Ascending aorta (tissue), 2 donors: ENCODE measurements at regions not wholly inside any gene's neighbourhood (a gene's known extent, or its start where the extent isn't known, plus 50 kb on each side); places are given as distances from the start of the nearest gene placed in this dataset.

Experiments
- DNase-seq, 2 donors: peaks; one replicate each; pipeline ENCODE4 v3.0.0-alpha.2; 2019; ENCODE audit warnings: low spot score in 2 of 2
- H3K27ac ChIP-seq, 2 donors: fragments of 200-600 bp; sonication (generic); one replicate each; pipeline ENCODE4 v1.5.1; 2016 to 2017; ENCODE audit warnings: mild to moderate bottlenecking in 1 of 2
- H3K27me3 ChIP-seq: fragments of 200-600 bp; sonication (generic); one replicate; pipeline ENCODE4 v1.5.1; 2017
- H3K36me3 ChIP-seq, 2 donors: fragments of 200-600 bp; sonication (generic); one replicate each; pipeline ENCODE4 v1.5.1; 2016
- H3K4me1 ChIP-seq, 2 donors: fragments of 200-600 bp; sonication (generic); one replicate each; pipeline ENCODE4 v1.5.1; 2016 to 2017; ENCODE audit warnings: mild to moderate bottlenecking in 1 of 2
- H3K4me3 ChIP-seq, 2 donors: fragments of 200-600 bp; sonication (generic); one replicate each; pipeline ENCODE4 v1.5.1; 2016 to 2017; ENCODE audit warnings: mild to moderate bottlenecking in 1 of 2
- H3K9me3 ChIP-seq, 2 donors: fragments of 200-600 bp; sonication (generic); one replicate each; pipeline ENCODE4 v1.5.1; 2016
- intact Hi-C: fragments of 100-400 bp; cut with DNase I; formaldehyde crosslinking; loops from one replicate; pipeline ENCODE4 v1.15.1; 2023
- TF ChIP-seq, protein P1 (sequence below), 3 experiments: fragments of 200-600 bp in 2 of 3; fragments of 450-650 bp in 1 of 3; sonication (generic) in 2 of 3; IDR thresholded peaks; one replicate each; pipeline ENCODE4 v1.5.1; 2016 to 2019; ENCODE audit warnings: antibody characterized with exemption in 3 of 3, mild to moderate bottlenecking in 1 of 3, moderate library complexity in 1 of 3

DNA sequence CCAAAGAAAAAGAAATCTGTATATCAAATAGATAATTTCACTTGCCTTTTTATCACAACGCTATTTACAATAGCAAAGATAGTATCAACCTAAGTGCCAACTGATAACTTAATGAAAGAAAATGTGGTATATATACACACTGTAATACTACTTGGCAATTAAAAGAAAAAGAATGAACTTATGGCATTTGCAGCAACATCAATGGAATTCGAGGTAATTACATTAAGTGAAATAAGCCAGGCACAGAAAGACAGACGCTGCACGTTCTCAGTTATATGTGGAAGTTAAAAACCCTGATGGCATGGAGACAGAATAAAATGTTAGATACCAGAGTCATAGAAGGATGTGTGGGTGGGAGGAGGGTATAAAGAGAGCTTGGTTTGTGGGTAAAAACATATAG is 1260.5 kb upstream of the PCDH9 start:
- H3K4me1 ChIP-seq: no peaks in the 10 kb centered on the region
- no peak overlapping the region for H3K4me3 ChIP-seq
- no peaks in the 10 kb centered on the region for H3K36me3 ChIP-seq
- no peak for DNase-seq
- intact Hi-C loops: no loop called here
- TF ChIP-seq, protein P1, sequence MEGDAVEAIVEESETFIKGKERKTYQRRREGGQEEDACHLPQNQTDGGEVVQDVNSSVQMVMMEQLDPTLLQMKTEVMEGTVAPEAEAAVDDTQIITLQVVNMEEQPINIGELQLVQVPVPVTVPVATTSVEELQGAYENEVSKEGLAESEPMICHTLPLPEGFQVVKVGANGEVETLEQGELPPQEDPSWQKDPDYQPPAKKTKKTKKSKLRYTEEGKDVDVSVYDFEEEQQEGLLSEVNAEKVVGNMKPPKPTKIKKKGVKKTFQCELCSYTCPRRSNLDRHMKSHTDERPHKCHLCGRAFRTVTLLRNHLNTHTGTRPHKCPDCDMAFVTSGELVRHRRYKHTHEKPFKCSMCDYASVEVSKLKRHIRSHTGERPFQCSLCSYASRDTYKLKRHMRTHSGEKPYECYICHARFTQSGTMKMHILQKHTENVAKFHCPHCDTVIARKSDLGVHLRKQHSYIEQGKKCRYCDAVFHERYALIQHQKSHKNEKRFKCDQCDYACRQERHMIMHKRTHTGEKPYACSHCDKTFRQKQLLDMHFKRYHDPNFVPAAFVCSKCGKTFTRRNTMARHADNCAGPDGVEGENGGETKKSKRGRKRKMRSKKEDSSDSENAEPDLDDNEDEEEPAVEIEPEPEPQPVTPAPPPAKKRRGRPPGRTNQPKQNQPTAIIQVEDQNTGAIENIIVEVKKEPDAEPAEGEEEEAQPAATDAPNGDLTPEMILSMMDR (IDR thresholded peaks at IDR 0.05): no peak
- H3K9me3 ChIP-seq: no peaks in the 10 kb centered on the region
- no peaks in the 10 kb centered on the region for H3K27me3 ChIP-seq
- no peak overlapping the region for H3K27ac ChIP-seq

DNA sequence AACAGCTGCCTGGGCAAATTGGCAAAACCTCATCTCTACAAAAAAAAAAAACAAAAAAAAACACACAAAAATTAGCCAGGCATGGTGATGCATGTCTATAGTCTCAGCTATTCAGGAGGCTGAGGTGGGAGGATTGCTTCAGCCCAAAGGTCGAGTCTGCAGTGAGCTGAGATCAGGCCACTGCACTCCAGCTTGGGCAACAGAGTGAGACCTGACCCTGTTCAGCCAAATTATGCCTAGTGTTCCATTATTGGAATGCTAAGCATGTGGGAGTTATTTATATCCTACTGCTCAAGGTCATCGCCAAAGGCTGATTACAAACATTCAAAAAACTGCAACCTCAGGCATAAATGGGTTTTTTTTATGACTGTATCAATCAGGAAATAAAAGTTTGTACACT is 1251.0 kb upstream of the PCDH9 start:
- intact Hi-C loops: no loop called here
- Histone ChIP-seq H3K36me3 (no peaks in the 10 kb centered on the region), H3K9me3 (no peaks in the 10 kb centered on the region), H3K4me1 (no peaks in the 10 kb centered on the region), H3K27me3 (no peaks in the 10 kb centered on the region), H3K4me3 (no peak overlapping the region), H3K27ac (no peak overlapping the region)
- DNase-seq: no peak
- TF ChIP-seq, protein P1 (IDR thresholded peaks at IDR 0.05): no peak

DNA sequence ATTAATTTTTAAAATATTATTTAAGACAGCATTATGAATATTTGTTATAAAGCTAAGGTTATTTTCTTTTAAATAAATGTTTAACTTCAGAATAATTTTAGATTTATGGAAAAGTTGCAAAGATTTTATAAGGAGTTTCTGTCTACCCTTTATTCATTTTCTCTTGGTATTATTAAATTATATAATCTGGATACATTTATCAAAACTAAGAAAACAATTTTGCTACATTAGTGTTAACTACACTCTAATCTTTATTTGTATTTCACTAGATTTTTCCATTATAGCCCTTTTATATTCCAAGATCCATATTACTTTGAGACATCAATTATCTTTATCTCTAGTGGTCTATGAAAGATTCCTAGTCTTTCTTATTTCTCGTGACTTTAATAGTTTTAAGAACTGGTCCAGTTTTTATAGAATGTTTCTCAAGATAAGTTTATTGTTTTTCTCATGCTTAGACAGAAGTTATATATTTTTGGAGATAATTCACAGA is 1243.7 kb upstream of the PCDH9 start:
- no peak for DNase-seq
- Histone ChIP-seq H3K27me3 (no peaks in the 10 kb centered on the region), H3K27ac (no peak overlapping the region), H3K4me1 (no peaks in the 10 kb centered on the region), H3K9me3 (no peaks in the 10 kb centered on the region), H3K36me3 (no peaks in the 10 kb centered on the region), H3K4me3 (no peak overlapping the region)
- TF ChIP-seq, protein P1 (IDR thresholded peaks at IDR 0.05): no peak
- intact Hi-C loops: no loop called here

DNA sequence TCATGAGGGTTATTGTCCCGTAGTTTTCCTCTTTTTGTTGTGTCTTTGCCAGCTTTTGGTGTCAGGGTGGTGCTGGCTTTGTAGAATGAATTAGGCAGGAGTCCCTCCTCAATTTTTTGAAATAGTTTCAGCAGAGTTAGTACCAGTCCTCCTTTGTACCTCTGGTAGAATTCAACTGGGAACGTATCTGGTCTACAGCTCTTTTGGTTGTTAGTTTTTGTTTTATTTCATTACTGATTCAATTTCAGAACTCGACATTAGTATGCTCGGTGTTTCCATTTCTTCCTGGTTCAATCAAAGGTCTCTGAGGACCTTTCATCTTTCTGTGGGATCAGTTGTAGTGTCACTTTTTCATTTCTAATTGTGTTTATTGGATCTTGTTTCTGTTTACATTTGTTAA is 1237.0 kb upstream of the PCDH9 start:
- intact Hi-C loops: no loop called here
- TF ChIP-seq, protein P1 (IDR thresholded peaks at IDR 0.05): no peak
- H3K36me3 ChIP-seq: no peaks in the 10 kb centered on the region

DNA sequence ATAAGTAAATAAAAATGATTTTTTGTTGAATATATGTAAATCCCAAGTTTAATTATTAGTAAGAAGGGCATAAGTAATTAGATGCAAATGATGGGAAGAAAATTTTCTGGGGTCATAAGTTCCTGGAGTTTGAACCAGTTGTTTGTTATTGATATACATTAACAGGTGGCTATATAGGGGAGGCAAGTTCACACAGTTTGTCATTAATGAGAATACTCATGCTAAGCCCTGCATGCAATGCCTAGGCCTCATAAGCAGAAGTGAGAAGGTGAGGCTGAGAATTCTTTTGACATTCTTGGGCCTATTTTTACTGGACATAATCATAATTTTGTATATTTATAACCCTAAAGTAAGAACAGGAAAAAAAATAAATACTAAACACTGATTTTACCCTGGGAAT is 1210.7 kb upstream of the PCDH9 start:
- no peak overlapping the region for H3K4me3 ChIP-seq
- no peak for DNase-seq
- H3K9me3 ChIP-seq: no peaks in the 10 kb centered on the region
- TF ChIP-seq, protein P1 (IDR thresholded peaks at IDR 0.05): no peak
- H3K4me1 ChIP-seq: no peaks in the 10 kb centered on the region
- H3K27me3 ChIP-seq: no peaks in the 10 kb centered on the region
- no peak overlapping the region for H3K27ac ChIP-seq
- no peaks in the 10 kb centered on the region for H3K36me3 ChIP-seq
- intact Hi-C loops: no loop called here

More for the DNA sequence above, 1237.0 kb upstream of the PCDH9 start:
- no peak overlapping the region for H3K4me3 ChIP-seq
- no peaks in the 10 kb centered on the region for H3K27me3 ChIP-seq
- H3K27ac ChIP-seq: no peak overlapping the region
- H3K9me3 ChIP-seq: no peaks in the 10 kb centered on the region
- no peak for DNase-seq
- no peaks in the 10 kb centered on the region for H3K4me1 ChIP-seq

DNA sequence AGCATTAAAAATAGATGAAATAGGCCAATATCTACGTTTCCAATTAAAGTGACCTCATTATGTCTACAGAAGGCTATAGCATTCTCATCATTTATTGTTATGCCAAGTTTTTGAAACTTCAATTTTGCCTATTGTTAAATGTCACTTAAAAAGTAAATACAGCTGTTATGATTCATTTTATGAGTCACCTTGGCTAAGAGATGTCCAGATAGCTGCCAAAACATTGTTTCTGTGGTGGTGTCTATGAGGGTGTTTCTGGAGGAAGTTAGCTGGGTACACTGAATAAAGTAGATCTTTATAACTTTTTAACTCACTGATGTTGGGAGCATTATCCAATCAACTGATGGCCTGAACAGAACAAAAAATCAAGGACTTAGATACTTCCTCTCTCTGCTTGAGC is 1209.7 kb upstream of the PCDH9 start:
- Histone ChIP-seq H3K27me3 (no peaks in the 10 kb centered on the region), H3K4me1 (no peaks in the 10 kb centered on the region), H3K27ac (no peak overlapping the region), H3K4me3 (no peak overlapping the region), H3K9me3 (no peaks in the 10 kb centered on the region), H3K36me3 (no peaks in the 10 kb centered on the region)
- intact Hi-C loops: no loop called here
- TF ChIP-seq, protein P1 (IDR thresholded peaks at IDR 0.05): no peak
- DNase-seq: no peak
